ENCODE measurements at regions not wholly inside any gene's neighbourhood (a gene's known extent, or its start where the extent isn't known, plus 50 kb on each side); places are given as distances from the start of the nearest gene placed in this dataset.

DNA sequence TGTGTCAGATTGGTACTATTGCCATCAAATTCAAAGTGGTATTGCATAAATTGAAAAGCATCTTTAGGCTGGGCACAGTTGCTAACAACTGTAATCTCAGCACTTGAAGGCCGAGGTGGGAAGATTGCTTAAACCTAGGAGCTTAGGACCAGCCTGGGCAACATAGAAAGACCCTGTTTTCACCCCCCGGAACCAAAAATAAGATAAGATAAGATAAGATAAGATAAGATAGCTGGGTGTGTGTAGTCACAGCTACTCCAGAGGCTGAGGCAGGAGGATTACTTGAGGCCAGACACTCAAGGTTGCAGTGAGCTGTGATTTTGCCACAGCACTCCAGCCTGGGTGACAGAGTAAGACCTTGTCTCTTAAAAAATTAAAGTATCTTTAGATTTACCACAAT lies 297.9 kb upstream of the SEMA6A start:
- TF ChIP-seq, protein P1, sequence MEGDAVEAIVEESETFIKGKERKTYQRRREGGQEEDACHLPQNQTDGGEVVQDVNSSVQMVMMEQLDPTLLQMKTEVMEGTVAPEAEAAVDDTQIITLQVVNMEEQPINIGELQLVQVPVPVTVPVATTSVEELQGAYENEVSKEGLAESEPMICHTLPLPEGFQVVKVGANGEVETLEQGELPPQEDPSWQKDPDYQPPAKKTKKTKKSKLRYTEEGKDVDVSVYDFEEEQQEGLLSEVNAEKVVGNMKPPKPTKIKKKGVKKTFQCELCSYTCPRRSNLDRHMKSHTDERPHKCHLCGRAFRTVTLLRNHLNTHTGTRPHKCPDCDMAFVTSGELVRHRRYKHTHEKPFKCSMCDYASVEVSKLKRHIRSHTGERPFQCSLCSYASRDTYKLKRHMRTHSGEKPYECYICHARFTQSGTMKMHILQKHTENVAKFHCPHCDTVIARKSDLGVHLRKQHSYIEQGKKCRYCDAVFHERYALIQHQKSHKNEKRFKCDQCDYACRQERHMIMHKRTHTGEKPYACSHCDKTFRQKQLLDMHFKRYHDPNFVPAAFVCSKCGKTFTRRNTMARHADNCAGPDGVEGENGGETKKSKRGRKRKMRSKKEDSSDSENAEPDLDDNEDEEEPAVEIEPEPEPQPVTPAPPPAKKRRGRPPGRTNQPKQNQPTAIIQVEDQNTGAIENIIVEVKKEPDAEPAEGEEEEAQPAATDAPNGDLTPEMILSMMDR (IDR thresholded peaks at IDR 0.05): no peak
- TF ChIP-seq EZH2 (IDR thresholded peaks at IDR 0.05): no peak
- TF ChIP-seq EZH2phosphoT487 (IDR thresholded peaks at IDR 0.05): no peak

All from neural progenitor cell (in vitro differentiated cells).